Adrenal gland (tissue), 9 donors: ENCODE measurements at regions not wholly inside any gene's neighbourhood (a gene's known extent, or its start where the extent isn't known, plus 50 kb on each side); places are given as distances from the start of the nearest gene placed in this dataset.

Experiments
- DNase-seq, 7 donors: peaks; one replicate each; pipeline ENCODE4 v3.0.0-alpha.2; 2019 to 2020
- H3K27ac ChIP-seq, 5 donors: fragments of 200-600 bp; sonication (generic) in 4 of 5; 1 replicate in 3 of 5; 2 replicates in 2 of 5; pipeline versions ENCODE4 v1.5.1 to v1.8.0; 2016 to 2020; ENCODE audit warnings: mild to moderate bottlenecking in 1 of 5
- H3K27me3 ChIP-seq: fragments of 200-600 bp; 2 replicates; pipeline ENCODE4 v1.8.0; 2021
- H3K36me3 ChIP-seq, 2 donors: fragments of 200-600 bp; replicated peaks in 1 of 2; 1 replicate in 1 of 2; 2 replicates in 1 of 2; pipeline versions ENCODE4 v1.5.1 to v1.8.0; 2018 to 2022
- H3K4me1 ChIP-seq, 2 donors: fragments of 200-600 bp; replicated peaks in 1 of 2; 1 replicate in 1 of 2; 2 replicates in 1 of 2; pipeline versions ENCODE4 v1.5.1 to v1.8.0; 2018 to 2021
- H3K4me3 ChIP-seq, 4 donors: fragments of 200-600 bp; sonication (generic) in 3 of 4; one replicate each; pipeline ENCODE4 v1.5.1; 2016 to 2018
- H3K9me3 ChIP-seq, 3 donors: fragments of 200-600 bp; sonication (generic) in 1 of 3; replicated peaks in 1 of 3; 1 replicate in 2 of 3; 2 replicates in 1 of 3; pipeline versions ENCODE4 v1.5.1 to v1.8.0; 2016 to 2021
- POLR2A ChIP-seq, 2 donors: fragments of 450-650 bp; IDR thresholded peaks; one replicate each; pipeline ENCODE4 v1.6.1; 2017; ENCODE audit warnings: antibody characterized with exemption in 2 of 2, mild to moderate bottlenecking in 2 of 2, moderate library complexity in 1 of 2
- WGBS, 4 donors: extraction: QIAGEN DNeasy Blood & Tissue Kit in 2 of 4; methylation state at CpG; one replicate each; pipeline versions ENCODE4 v1.1.5 to v1.1.7; 2013 to 2017; 5-methylcytosine and 5-hydroxymethylcytosine counted together
- intact Hi-C, 2 donors: fragments of 100-400 bp; cut with DNase I; formaldehyde crosslinking; loops; one replicate each; pipeline versions ENCODE4 v1.14.1 to v1.15.0; 2022 to 2023
- TF ChIP-seq, protein P1 (sequence below), 6 experiments: fragments of 450-650 bp in 4 of 6; fragments of 200-600 bp in 2 of 6; sonication (generic) in 1 of 6; IDR thresholded peaks; 1 replicate in 5 of 6; 2 replicates in 1 of 6; pipeline versions ENCODE4 v1.5.1 to v1.8.0; 2016 to 2021; ENCODE audit warnings: antibody characterized with exemption in 6 of 6, mild to moderate bottlenecking in 2 of 6, moderate library complexity in 1 of 6
- donor health status: healthy with polysubstance abuse.
- donor health status: Bipolar disorder and iron deficiency.
- donor health status: DM: yes; HTN: yes; CAD: no.
- donor health status: DM: no; HTN: no; CAD: no.
- donor health status: DM: no; HTN: no; CAD: no.

DNA sequence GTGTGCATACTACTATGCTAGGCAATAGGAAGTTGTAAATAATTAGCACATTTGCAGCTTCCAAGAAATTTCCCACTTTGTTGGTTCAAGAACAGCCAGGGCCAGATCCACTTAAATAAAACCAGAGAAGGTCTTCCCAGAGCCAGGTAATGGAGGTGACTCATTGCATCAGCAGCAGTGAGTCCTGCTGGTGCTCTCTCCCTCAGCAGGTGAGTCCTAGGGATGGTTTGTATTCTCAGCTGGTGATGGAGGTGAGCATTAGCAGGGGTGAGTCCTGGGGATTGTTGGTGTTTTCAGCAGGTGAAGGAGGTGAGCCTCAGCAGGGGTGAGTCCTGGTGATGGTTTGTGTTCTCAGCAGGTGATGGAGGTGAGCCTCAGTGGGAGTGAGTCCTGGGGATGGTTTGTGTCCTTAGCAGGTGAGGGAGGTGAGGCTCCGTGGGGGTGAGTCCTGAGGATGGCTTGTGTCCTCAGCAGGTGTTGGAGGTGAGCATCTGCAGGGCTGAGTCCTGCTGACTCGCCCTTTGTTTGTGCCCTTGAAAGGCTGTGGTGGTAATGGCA lies 232.8 kb upstream of the EXOC2 start:
- intact Hi-C loops: no loop called here
- WGBS, 4 donors: 68 to 85% (median 82%) methylated on average over 2 of the region's 2 CpGs
- no peaks in the 10 kb centered on the region for H3K27me3 ChIP-seq
- no peaks in the 10 kb centered on the region for H3K4me1 ChIP-seq
- H3K36me3 ChIP-seq: no peaks in the 10 kb centered on the region
- no peak for DNase-seq
- H3K4me3 ChIP-seq: no peak overlapping the region
- no peak overlapping the region for H3K27ac ChIP-seq
- TF ChIP-seq, protein P1, sequence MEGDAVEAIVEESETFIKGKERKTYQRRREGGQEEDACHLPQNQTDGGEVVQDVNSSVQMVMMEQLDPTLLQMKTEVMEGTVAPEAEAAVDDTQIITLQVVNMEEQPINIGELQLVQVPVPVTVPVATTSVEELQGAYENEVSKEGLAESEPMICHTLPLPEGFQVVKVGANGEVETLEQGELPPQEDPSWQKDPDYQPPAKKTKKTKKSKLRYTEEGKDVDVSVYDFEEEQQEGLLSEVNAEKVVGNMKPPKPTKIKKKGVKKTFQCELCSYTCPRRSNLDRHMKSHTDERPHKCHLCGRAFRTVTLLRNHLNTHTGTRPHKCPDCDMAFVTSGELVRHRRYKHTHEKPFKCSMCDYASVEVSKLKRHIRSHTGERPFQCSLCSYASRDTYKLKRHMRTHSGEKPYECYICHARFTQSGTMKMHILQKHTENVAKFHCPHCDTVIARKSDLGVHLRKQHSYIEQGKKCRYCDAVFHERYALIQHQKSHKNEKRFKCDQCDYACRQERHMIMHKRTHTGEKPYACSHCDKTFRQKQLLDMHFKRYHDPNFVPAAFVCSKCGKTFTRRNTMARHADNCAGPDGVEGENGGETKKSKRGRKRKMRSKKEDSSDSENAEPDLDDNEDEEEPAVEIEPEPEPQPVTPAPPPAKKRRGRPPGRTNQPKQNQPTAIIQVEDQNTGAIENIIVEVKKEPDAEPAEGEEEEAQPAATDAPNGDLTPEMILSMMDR (IDR thresholded peaks at IDR 0.05): no peak
- TF ChIP-seq POLR2A (IDR thresholded peaks at IDR 0.05): no peak
- no peaks in the 10 kb centered on the region for H3K9me3 ChIP-seq

DNA sequence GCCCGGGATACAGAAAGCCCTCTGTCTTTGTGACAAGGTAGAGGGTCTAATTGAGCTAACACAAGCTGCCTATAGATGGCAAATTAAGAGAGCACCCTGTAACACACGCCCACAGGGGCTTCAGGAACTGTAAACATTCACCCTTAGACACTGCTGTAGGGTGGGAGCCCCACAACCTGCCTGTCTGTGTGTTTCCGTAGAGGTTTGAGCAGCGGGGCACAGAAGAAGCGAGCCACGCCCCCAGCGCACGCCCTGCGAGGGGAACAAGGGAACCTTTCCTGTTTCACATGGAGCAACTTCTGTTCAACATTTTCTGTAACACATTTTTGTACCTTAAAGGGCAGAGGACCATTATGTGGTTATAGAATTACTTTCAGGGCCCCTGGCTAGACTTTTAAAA lies 231.7 kb upstream of the EXOC2 start:
- intact Hi-C loops: no loop called here
- H3K27ac ChIP-seq: no peak overlapping the region
- 80 to 86% (median 84%) methylated on average over 8 to 9 of the region's 9 CpGs for WGBS, 4 donors
- no peaks in the 10 kb centered on the region for H3K4me1 ChIP-seq
- no peaks in the 10 kb centered on the region for H3K36me3 ChIP-seq
- H3K27me3 ChIP-seq: no peaks in the 10 kb centered on the region
- no peaks in the 10 kb centered on the region for H3K9me3 ChIP-seq
- no peak for DNase-seq
- no peak overlapping the region for H3K4me3 ChIP-seq
- no peak for TF ChIP-seq POLR2A (IDR thresholded peaks at IDR 0.05)
- TF ChIP-seq, protein P1 (IDR thresholded peaks at IDR 0.05): no peak

DNA sequence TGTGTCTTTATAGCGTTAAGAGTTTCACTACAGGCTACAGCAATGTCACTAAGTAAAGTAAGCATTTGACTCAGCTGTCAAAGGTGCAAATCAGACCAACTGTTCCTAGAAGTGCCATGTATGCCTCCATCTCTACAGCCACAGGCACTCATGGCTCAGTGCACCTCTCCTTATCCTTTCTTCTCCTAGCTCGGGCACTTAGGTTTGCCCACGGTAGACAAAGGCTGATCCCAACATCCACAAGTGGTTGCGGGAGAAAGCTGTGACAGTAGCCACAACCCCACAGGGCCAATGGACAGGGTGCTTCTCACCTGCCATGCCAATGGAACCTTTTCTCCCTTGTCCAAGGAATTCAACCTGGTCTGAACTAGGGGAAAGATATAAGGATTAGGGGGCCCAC lies 228.5 kb upstream of the EXOC2 start:
- Histone ChIP-seq H3K4me1 (no peaks in the 10 kb centered on the region), H3K27ac (no peak overlapping the region), H3K4me3 (no peak overlapping the region), H3K36me3 (no peaks in the 10 kb centered on the region), H3K27me3 (no peaks in the 10 kb centered on the region), H3K9me3 (no peaks in the 10 kb centered on the region)
- no peak for DNase-seq
- 78 to 96% (median 85%) methylated on average over 4 of the region's 4 CpGs for WGBS, 4 donors
- intact Hi-C loops: no loop called here
- no peak for TF ChIP-seq POLR2A (IDR thresholded peaks at IDR 0.05)
- TF ChIP-seq, protein P1 (IDR thresholded peaks at IDR 0.05): no peak

DNA sequence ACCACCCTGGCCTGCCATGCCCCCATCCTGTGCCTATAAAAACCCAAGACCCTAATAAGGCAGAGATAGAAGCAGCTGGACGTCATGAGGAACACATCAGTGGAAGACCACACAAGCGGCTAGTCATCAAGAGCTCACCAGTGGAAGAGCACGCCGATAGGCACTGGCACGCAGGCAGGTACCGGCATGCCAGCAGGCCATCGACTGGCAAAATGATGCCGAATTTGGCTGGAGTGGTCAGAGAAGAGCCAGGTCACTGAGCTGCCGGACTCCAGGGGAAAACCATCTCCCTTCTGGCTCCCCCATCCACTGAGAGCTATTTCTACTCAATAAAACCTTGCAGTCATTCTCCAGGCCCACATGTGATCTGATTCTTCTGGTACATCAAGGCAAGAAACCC lies 227.6 kb upstream of the EXOC2 start:
- Histone ChIP-seq H3K4me3 (no peak overlapping the region), H3K36me3 (no peaks in the 10 kb centered on the region), H3K27ac (no peak overlapping the region), H3K27me3 (no peaks in the 10 kb centered on the region), H3K4me1 (no peaks in the 10 kb centered on the region), H3K9me3 (no peaks in the 10 kb centered on the region)
- no peak for DNase-seq
- intact Hi-C loops: no loop called here
- WGBS, 4 donors: 76 to 88% (median 84%) methylated on average over 6 to 9 of the region's 9 CpGs
- TF ChIP-seq, protein P1 (IDR thresholded peaks at IDR 0.05): no peak
- no peak for TF ChIP-seq POLR2A (IDR thresholded peaks at IDR 0.05)
